Mucosa of gallbladder (tissue), 1 donor: ENCODE measurements at regions not wholly inside any gene's neighbourhood (a gene's known extent, or its start where the extent isn't known, plus 50 kb on each side); places are given as distances from the start of the nearest gene placed in this dataset.
A peak's percentile ranks its signal among the peaks of the same experiment; 100 is the strongest.

Source experiments
- DNase-seq: peaks from one replicate; pipeline ENCODE4 v3.0.0-alpha.2; 2020; ENCODE audit warnings: low spot score
- donor health status: DM: no; HTN: no; CAD: no.

- no peak for DNase-seq
These were observed 79.1 kb upstream of the ALDH1B1 start for GRCh38 chr9:38313421-38313820.

DNA sequence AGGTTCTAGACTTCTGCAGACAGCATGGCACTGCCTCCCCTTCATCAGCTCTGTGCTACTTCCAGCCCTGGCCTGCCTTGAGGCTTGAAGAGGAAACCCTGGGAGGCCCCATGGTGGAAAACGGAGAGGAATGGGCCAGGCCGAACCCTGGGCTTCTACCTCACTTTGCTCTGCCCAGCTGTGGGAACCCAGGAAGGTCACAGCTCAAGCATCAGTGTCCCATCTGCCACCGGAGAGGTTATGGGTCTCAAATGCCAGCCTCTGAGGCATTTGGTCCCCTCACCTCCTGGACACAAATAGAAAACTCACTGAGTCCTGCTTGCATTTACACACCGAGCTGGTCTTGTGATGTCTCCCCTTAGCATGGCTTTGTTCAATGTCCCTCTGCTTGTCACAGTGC, 80.1 kb upstream of the ALDH1B1 start:
- no peak for DNase-seq

- no peak for DNase-seq
These were observed 80.9 kb upstream of the ALDH1B1 start for GRCh38 chr9:38311382-38312270.

DNA sequence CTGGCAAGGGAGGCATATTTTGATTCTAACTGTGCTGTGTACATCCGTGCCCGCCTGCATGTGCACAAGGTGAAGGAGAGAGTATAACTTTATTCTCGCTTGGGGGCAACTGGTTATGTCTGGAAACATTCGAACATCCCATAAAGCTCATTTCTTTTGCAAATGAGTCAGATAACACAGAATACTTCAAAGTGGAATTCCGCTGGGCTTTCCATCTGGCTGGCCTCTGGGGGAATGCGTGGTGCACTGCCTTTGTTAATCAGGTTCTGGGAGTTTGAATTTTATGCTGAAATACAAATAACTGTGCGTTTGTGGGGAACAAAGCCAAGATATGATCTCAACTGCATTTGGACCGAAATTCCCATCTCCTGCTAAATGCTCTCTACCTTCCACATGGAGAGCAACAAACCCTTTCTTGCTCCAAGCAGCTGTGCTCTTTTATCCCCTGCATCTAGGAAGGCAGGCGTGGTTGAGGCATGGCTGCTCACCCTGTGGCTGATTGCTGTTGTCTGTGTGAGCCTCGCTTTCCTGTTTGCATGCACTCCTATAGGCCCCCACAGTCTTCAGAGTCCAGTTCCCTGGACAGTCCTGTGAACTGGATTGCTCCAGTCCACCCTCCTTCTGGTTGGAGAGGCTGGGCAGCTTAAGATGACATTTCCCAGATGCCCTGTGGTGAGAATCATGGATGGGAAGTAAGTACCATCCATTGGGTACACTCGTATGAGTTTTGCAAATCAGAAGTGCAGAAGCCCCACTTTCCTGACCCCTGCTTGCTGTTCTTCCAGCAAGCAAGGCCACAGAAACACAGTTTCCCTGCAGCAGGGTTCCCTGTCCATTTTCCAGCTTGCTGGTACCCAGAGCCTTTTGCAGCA, 82.9 kb upstream of the ALDH1B1 start:
- DNase-seq: no peak

DNA sequence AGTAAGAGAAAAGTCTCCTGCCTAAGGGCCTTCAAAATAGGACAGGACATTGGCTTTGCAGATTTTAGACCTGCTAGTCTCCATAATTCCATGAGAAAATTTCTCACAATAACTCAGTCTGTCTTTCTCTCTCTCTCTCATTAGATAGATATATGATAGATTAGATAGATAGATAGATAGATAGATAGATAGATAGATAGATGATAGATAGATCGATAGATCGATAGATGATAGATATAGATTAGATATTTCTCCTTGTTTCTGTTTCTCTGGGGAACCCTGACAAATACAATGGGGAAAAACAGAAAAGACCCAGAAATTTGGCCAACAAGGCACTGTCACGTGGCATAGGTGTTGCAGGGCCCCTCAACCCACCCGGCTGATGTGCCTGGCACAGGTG, 84.4 kb upstream of the ALDH1B1 start:
- no peak for DNase-seq

GRCh38 chr9:38306899-38307298, 85.6 kb upstream of the ALDH1B1 start:
- no peak for DNase-seq

DNA sequence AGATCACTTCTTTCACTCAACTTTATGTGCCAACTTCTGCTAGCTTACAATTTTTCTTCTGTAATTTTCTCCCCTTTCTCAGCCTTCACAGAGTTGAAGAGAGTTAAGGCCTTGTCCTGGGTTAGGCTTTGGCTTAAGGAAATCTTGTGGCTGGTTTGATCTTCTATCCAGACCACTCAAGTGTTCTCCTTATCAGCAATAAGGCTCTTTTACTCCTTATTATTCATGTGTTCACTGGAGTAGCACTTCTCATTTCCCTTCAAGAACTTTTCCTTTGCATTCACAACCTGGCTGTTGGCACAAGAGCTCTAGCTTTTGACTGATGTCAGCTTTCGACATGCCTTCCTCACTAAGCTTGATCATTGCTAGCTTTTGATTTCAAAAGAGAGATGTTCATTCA, 86.9 kb upstream of the ALDH1B1 start:
- DNase-seq: no peak

- no peak for DNase-seq
These were observed 91.0 kb upstream of the ALDH1B1 start for GRCh38 chr9:38301376-38302106.

DNA sequence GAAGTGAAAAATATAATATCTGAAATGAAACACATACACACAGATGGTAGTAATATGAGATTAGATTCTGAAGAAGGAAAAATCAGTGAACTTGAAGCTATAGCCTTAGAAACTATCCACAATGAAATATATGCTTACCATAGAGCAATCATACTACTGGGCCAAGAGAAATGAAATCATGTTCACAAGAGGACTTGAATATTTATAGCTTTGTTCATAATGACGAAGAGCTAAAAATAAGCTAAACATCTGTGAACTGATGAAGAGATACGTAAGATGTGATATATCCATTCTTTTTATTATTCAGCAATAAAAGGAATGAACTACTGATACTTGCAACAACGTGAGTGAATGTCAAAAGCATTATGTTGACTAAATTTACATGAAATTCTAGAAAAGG, 92.6 kb upstream of the ALDH1B1 start:
- no peak for DNase-seq

- no peak for DNase-seq
These were observed 93.6 kb upstream of the ALDH1B1 start for GRCh38 chr9:38298904-38299303.

GRCh38 chr9:38298503-38298902, 94.0 kb upstream of the ALDH1B1 start:
- peak; percentile 76 for DNase-seq

GRCh38 chr9:38296807-38297206, 95.7 kb upstream of the ALDH1B1 start:
- no peak for DNase-seq

- no peak for DNase-seq
These were observed 96.7 kb upstream of the ALDH1B1 start for GRCh38 chr9:38295764-38296163.

DNA sequence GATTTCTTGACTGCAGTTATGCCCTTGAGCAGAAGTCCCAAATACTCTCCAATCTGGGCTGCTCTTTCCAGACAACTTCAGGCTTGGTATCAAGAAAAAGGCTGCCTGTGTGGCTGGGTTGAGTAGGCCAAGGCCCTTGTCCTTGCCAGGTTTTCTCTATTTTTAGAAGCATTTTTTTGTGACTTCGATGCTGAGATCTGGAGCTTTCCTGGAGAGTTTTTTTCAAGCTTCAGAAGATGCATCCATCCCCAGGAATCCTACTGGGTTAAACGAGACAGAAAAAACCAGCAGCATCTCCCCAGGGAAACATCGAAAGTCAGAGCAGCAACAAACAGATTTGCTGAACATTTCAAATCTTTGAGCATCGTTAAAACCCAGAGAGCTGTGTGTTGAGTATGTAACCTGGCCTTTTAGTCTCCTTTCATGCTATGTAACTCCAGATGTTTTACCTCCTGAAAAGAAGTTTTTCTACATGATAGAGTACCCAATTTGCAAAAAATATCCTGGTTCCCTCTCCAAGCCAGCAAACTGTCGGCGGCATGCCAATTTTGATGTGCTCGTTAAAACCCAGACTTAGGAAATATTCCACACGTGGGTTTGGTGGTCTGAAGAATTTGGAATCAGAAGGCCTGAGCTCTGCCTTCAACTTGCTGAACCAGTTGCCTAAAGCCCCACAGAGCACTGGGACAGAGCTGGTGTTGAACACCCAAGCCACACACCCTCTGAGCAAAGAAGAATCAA, 98.1 kb upstream of the ALDH1B1 start:
- no peak for DNase-seq

- no peak for DNase-seq
These were observed 99.5 kb upstream of the ALDH1B1 start for GRCh38 chr9:38293022-38293421.

- no peak for DNase-seq
These were observed 100.0 kb upstream of the ALDH1B1 start for GRCh38 chr9:38292480-38292879.

- peak; percentile 30 for DNase-seq
These were observed 102.6 kb upstream of the ALDH1B1 start for GRCh38 chr9:38289866-38290245.

- peak; percentile 6 for DNase-seq
These were observed 103.2 kb upstream of the ALDH1B1 start for GRCh38 chr9:38289236-38289865.

- peak; percentile 4 for DNase-seq
These were observed 104.0 kb upstream of the ALDH1B1 start for GRCh38 chr9:38288502-38288901.

GRCh38 chr9:38287420-38287985, 105.0 kb upstream of the ALDH1B1 start:
- DNase-seq: peak; percentile 7

DNA sequence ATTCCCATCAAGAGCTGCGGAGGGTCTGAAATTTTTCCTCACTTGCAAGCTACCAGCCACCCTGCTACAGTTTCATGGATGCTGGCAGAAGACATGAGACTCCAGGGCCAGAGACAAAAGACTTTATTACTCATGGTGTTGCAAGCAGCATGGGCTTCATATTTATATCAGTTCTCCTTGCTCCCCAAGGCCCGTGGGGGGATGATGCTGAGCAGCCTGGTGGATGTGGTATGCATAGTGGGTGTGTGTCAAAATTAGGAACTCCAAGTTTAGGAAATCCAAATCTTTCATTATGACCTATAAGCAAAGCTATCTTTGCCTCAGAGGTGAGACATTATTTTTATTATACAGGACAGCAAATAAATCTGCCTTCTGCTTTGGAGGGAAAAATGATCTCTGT, 105.7 kb upstream of the ALDH1B1 start:
- peak; percentile 4 for DNase-seq
